ENCODE measurements at regions not wholly inside any gene's neighbourhood (a gene's known extent, or its start where the extent isn't known, plus 50 kb on each side); places are given as distances from the start of the nearest gene placed in this dataset.
"Not testable (repeated sequence)": the region's sequence is repeated elsewhere in the genome, so short reads cannot be mapped to it uniquely, and the experiment has no call there.

- no peak for ATAC-seq (ENCODE audit: low read depth)
- H3K9me3 ChIP-seq (ENCODE audit: severe bottlenecking): no peaks in the 10 kb centered on the region
- H3K27me3 ChIP-seq (ENCODE audit: insufficient read depth, poor library complexity, severe bottlenecking): no peaks in the 10 kb centered on the region
- no peak overlapping the region for H3K4me3 ChIP-seq (ENCODE audit: severe bottlenecking)
- H3K36me3 ChIP-seq (ENCODE audit: low read depth): no peaks in the 10 kb centered on the region
- no peak for DNase-seq (ENCODE audit: low spot score)
- TF ChIP-seq CTCF (IDR thresholded peaks at IDR 0.05; ENCODE audit: poor library complexity, severe bottlenecking): no peak
- H3K27ac ChIP-seq (ENCODE audit: poor library complexity, severe bottlenecking): no peak overlapping the region
- H3K4me1 ChIP-seq (ENCODE audit: insufficient read depth, poor library complexity, severe bottlenecking): no peaks in the 10 kb centered on the region
Observed at GRCh38 chr2:44061876-44062275, 66.1 kb upstream of the LRPPRC start.

- no peaks in the 10 kb centered on the region for H3K36me3 ChIP-seq (ENCODE audit: low read depth)
- no peak for ATAC-seq (ENCODE audit: low read depth)
- TF ChIP-seq CTCF (IDR thresholded peaks at IDR 0.05; ENCODE audit: poor library complexity, severe bottlenecking): no peak
Observed at GRCh38 chr2:44063033-44063432, 67.2 kb upstream of the LRPPRC start.

GRCh38 chr2:44064281-44064680 lies 68.5 kb upstream of the LRPPRC start:
- not testable (repeated sequence) for ATAC-seq (ENCODE audit: low read depth); H3K27ac ChIP-seq (ENCODE audit: poor library complexity, severe bottlenecking); DNase-seq (ENCODE audit: low spot score); H3K27me3 ChIP-seq (ENCODE audit: insufficient read depth, poor library complexity, severe bottlenecking); H3K36me3 ChIP-seq (ENCODE audit: low read depth); H3K4me1 ChIP-seq (ENCODE audit: insufficient read depth, poor library complexity, severe bottlenecking); H3K9me3 ChIP-seq (ENCODE audit: severe bottlenecking); H3K4me3 ChIP-seq (ENCODE audit: severe bottlenecking)

More at GRCh38 chr2:44063033-44063432, 67.2 kb upstream of the LRPPRC start:
- no peak for DNase-seq (ENCODE audit: low spot score)
- Histone ChIP-seq H3K4me1 (ENCODE audit: insufficient read depth, poor library complexity, severe bottlenecking) (no peaks in the 10 kb centered on the region), H3K9me3 (ENCODE audit: severe bottlenecking) (no peaks in the 10 kb centered on the region), H3K27ac (ENCODE audit: poor library complexity, severe bottlenecking) (no peak overlapping the region), H3K4me3 (ENCODE audit: severe bottlenecking) (no peak overlapping the region), H3K27me3 (ENCODE audit: insufficient read depth, poor library complexity, severe bottlenecking) (no peaks in the 10 kb centered on the region)

GRCh38 chr2:44067012-44067790 lies 71.4 kb upstream of the LRPPRC start:
- not testable (repeated sequence) for H3K4me1 ChIP-seq (ENCODE audit: insufficient read depth, poor library complexity, severe bottlenecking); H3K27ac ChIP-seq (ENCODE audit: poor library complexity, severe bottlenecking); H3K36me3 ChIP-seq (ENCODE audit: low read depth); ATAC-seq (ENCODE audit: low read depth); H3K9me3 ChIP-seq (ENCODE audit: severe bottlenecking); H3K4me3 ChIP-seq (ENCODE audit: severe bottlenecking); H3K27me3 ChIP-seq (ENCODE audit: insufficient read depth, poor library complexity, severe bottlenecking); DNase-seq (ENCODE audit: low spot score)

- not testable (repeated sequence) for H3K4me3 ChIP-seq (ENCODE audit: severe bottlenecking); H3K27me3 ChIP-seq (ENCODE audit: insufficient read depth, poor library complexity, severe bottlenecking); DNase-seq (ENCODE audit: low spot score); H3K9me3 ChIP-seq (ENCODE audit: severe bottlenecking); H3K36me3 ChIP-seq (ENCODE audit: low read depth); H3K27ac ChIP-seq (ENCODE audit: poor library complexity, severe bottlenecking); ATAC-seq (ENCODE audit: low read depth); H3K4me1 ChIP-seq (ENCODE audit: insufficient read depth, poor library complexity, severe bottlenecking)
Observed at GRCh38 chr2:44067791-44068181, 72.0 kb upstream of the LRPPRC start.

GRCh38 chr2:44071454-44072046 lies 75.8 kb upstream of the LRPPRC start:
- H3K4me1 ChIP-seq (ENCODE audit: insufficient read depth, poor library complexity, severe bottlenecking): no peaks in the 10 kb centered on the region
- no peaks in the 10 kb centered on the region for H3K9me3 ChIP-seq (ENCODE audit: severe bottlenecking)
- H3K27me3 ChIP-seq (ENCODE audit: insufficient read depth, poor library complexity, severe bottlenecking): no peaks in the 10 kb centered on the region
- no peak for TF ChIP-seq CTCF (IDR thresholded peaks at IDR 0.05; ENCODE audit: poor library complexity, severe bottlenecking)
- H3K36me3 ChIP-seq (ENCODE audit: low read depth): no peaks in the 10 kb centered on the region
- no peak overlapping the region for H3K27ac ChIP-seq (ENCODE audit: poor library complexity, severe bottlenecking)
- no peak for DNase-seq (ENCODE audit: low spot score)
- no peak for ATAC-seq (ENCODE audit: low read depth)
- no peak overlapping the region for H3K4me3 ChIP-seq (ENCODE audit: severe bottlenecking)

- DNase-seq (ENCODE audit: low spot score); H3K27ac ChIP-seq (ENCODE audit: poor library complexity, severe bottlenecking); H3K4me1 ChIP-seq (ENCODE audit: insufficient read depth, poor library complexity, severe bottlenecking); H3K4me3 ChIP-seq (ENCODE audit: severe bottlenecking); ATAC-seq (ENCODE audit: low read depth); H3K36me3 ChIP-seq (ENCODE audit: low read depth); H3K27me3 ChIP-seq (ENCODE audit: insufficient read depth, poor library complexity, severe bottlenecking); H3K9me3 ChIP-seq (ENCODE audit: severe bottlenecking): not testable (repeated sequence)
Observed at GRCh38 chr2:44073667-44074066, 77.9 kb upstream of the LRPPRC start.

GRCh38 chr2:44074795-44075194 lies 79.0 kb upstream of the LRPPRC start:
- not testable (repeated sequence) for H3K9me3 ChIP-seq (ENCODE audit: severe bottlenecking); H3K27me3 ChIP-seq (ENCODE audit: insufficient read depth, poor library complexity, severe bottlenecking); H3K27ac ChIP-seq (ENCODE audit: poor library complexity, severe bottlenecking); ATAC-seq (ENCODE audit: low read depth); DNase-seq (ENCODE audit: low spot score); H3K36me3 ChIP-seq (ENCODE audit: low read depth); H3K4me1 ChIP-seq (ENCODE audit: insufficient read depth, poor library complexity, severe bottlenecking); H3K4me3 ChIP-seq (ENCODE audit: severe bottlenecking)
